K562 (cell line): ENCODE measurements at regions not wholly inside any gene's neighbourhood (a gene's known extent, or its start where the extent isn't known, plus 50 kb on each side); places are given as distances from the start of the nearest gene placed in this dataset.

Experiments
- ATAC-seq: fragments of 200-7000 bp; cut with Tn5 transposase; 3 replicates; pipeline ENCODE4 v1.9.1; 2020; ENCODE audit warnings: moderate library complexity
- BruUV-seq: library from RNA; stranded (reverse); fragments of 400-500 nt; replicated peaks from 2 replicates; lab custom pipeline; 2021; lab: Mats Ljungman, UMichigan
- CTCF ChIA-PET: fragments of 300-600 bp; formaldehyde crosslinking; extraction: SDS; loops from one replicate; lab custom pipeline; 2021; ENCODE audit warnings: low intra/inter-chr PET ratio; lab: Yijun Ruan, JAX
- POLR2A ChIA-PET: fragments of 300-600, 350-650 bp; sonication (Branson Sonifier 250); formaldehyde crosslinking; extraction: SDS; loops from one replicate; lab custom pipeline; 2021; ENCODE audit warnings: antibody characterized with exemption, inconsistent platforms; lab: Yijun Ruan, JAX
- DNase-seq, 4 experiments: peaks; one replicate each; pipeline versions ENCODE4 v3.0.0 to v3.0.0-alpha.2; 2011 to 2018; ENCODE audit warnings: low spot score in 3 of 4, mixed read lengths in 3 of 4; ENCODE audit errors: extremely low read depth in 1 of 4
- FAIRE-seq: peaks from 2 replicates; lab custom pipeline; 2011; peaks lifted over from hg19 to GRCh38; lab: Jason Lieb, UNC
- H2AFZ ChIP-seq: 2 replicates; pipeline ENCODE4 v1.6.0; 2011; ENCODE audit warnings: low read depth, low read length, control low read depth, inconsistent platforms
- H3K27ac ChIP-seq: fragments of 200-600 bp; 3 replicates; pipeline ENCODE4 v1.8.0; 2011; ENCODE audit warnings: low read depth, mild to moderate bottlenecking, control low read depth, inconsistent platforms, low read length, moderate library complexity, mixed read lengths; ENCODE audit errors: extremely low read depth
- H3K27me3 ChIP-seq, 2 experiments: fragments of 300-600 bp in 1 of 2; 2 replicates in 1 of 2; 3 replicates in 1 of 2; pipeline versions ENCODE4 v1.6.0 to v1.8.0; 2011; ENCODE audit warnings: inconsistent platforms in 2 of 2, low read length in 2 of 2, mild to moderate bottlenecking in 1 of 2, mixed read lengths in 1 of 2, moderate library complexity in 1 of 2; ENCODE audit not compliant: control insufficient read depth in 2 of 2, insufficient read depth in 2 of 2
- H3K36me3 ChIP-seq: fragments of 300-600 bp; 3 replicates; pipeline ENCODE4 v1.8.0; 2011; ENCODE audit warnings: mild to moderate bottlenecking, low read length, inconsistent platforms; ENCODE audit not compliant: control insufficient read depth, insufficient read depth
- H3K4me1 ChIP-seq, 2 experiments: fragments of 200-600 bp in 1 of 2; replicated peaks in 1 of 2; 2 replicates in 1 of 2; 3 replicates in 1 of 2; pipeline versions ENCODE4 v1.5.1 to v1.8.0; 2011; ENCODE audit warnings: inconsistent platforms in 2 of 2, low read length in 2 of 2, mild to moderate bottlenecking in 1 of 2, mixed read lengths in 1 of 2, moderate library complexity in 1 of 2; ENCODE audit not compliant: control insufficient read depth in 2 of 2, insufficient read depth in 2 of 2
- H3K4me2 ChIP-seq: 2 replicates; pipeline ENCODE4 v1.6.1; 2011; ENCODE audit warnings: low read length, control low read depth, inconsistent platforms, mixed read lengths; ENCODE audit not compliant: insufficient read depth
- H3K4me3 ChIP-seq: fragments of 200-600 bp; sonication (generic), shearing (Covaris generic); 2 replicates; pipeline ENCODE4 v1.5.1; 2016; ENCODE audit warnings: control low read depth, inconsistent platforms
- H3K79me2 ChIP-seq: fragments of 200-600 bp; 3 replicates; pipeline ENCODE4 v1.8.0; 2011; ENCODE audit warnings: low read length, inconsistent platforms; ENCODE audit not compliant: control insufficient read depth, insufficient read depth
- H3K9ac ChIP-seq, 2 experiments: 2 replicates each; pipeline versions ENCODE4 v1.6.0 to v1.6.1; 2011; ENCODE audit warnings: low read depth in 2 of 2, low read length in 2 of 2, control low read depth in 1 of 2, inconsistent platforms in 1 of 2, mild to moderate bottlenecking in 1 of 2, mixed read lengths in 1 of 2; ENCODE audit not compliant: insufficient read depth in 1 of 2
- H3K9me1 ChIP-seq: one replicate; pipeline ENCODE4 v1.6.0; 2011; ENCODE audit warnings: inconsistent platforms, mild to moderate bottlenecking, low read length, moderate library complexity; ENCODE audit not compliant: control insufficient read depth, insufficient read depth
- H3K9me3 ChIP-seq: replicated peaks from 2 replicates; pipeline ENCODE4 v1.5.1; 2011; ENCODE audit warnings: low read depth, low read length, inconsistent platforms; ENCODE audit not compliant: control insufficient read depth, insufficient read depth
- H4K20me1 ChIP-seq: replicated peaks from 2 replicates; pipeline ENCODE4 v1.6.1; 2011; ENCODE audit warnings: low read length, inconsistent platforms, mixed read lengths; ENCODE audit not compliant: control insufficient read depth, insufficient read depth
- AFF1 ChIP-seq, 2 experiments: fragments of 450-650 bp; IDR thresholded peaks; 2 replicates each; pipeline ENCODE4 v1.6.1; 2018; ENCODE audit warnings: mild to moderate bottlenecking in 2 of 2, low read depth in 1 of 2; ENCODE audit not compliant: partially characterized antibody in 2 of 2
- HOXB6 ChIP-seq: fragments of 250-450 bp; sonication (Bioruptor Pico); IDR thresholded peaks from 2 replicates; pipeline ENCODE4 v1.5.1; 2022; ENCODE audit warnings: mild to moderate bottlenecking, borderline replicate concordance
- MAZ ChIP-seq, 2 experiments: fragments of 450-650 bp in 1 of 2; sonication (generic) in 1 of 2; formaldehyde crosslinking; IDR thresholded peaks in 1 of 2; conservative IDR thresholded peaks in 1 of 2; 2 replicates each; pipeline versions ENCODE4 v1.4.0 to v1.5.0; 2020; ENCODE audit warnings: mild to moderate bottlenecking in 1 of 2, missing genetic modification reagents in 1 of 2
- MTA1 ChIP-seq: fragments of 450-650 bp; IDR thresholded peaks from 2 replicates; pipeline ENCODE4 v1.6.1; 2017; ENCODE audit warnings: borderline replicate concordance
- MTA2 ChIP-seq: fragments of 450-650 bp; IDR thresholded peaks from 2 replicates; pipeline ENCODE4 v1.6.1; 2016; ENCODE audit warnings: low read depth
- NFIC ChIP-seq: fragments of 450-650 bp; IDR thresholded peaks from 2 replicates; pipeline ENCODE4 v1.6.1; 2017; ENCODE audit warnings: mild to moderate bottlenecking, inconsistent platforms
- NFIX ChIP-seq: fragments of 250-450 bp; sonication (Bioruptor Pico); IDR thresholded peaks from 2 replicates; pipeline ENCODE4 v1.4.0; 2020; ENCODE audit warnings: low read depth, mild to moderate bottlenecking, moderate library complexity
- RFX1 ChIP-seq: fragments of 450-650 bp; IDR thresholded peaks from 2 replicates; pipeline ENCODE4 v1.6.1; 2016; ENCODE audit warnings: mild to moderate bottlenecking, moderate library complexity
- ZNF507 ChIP-seq: conservative IDR thresholded peaks from 2 replicates; pipeline ENCODE4 v1.6.1; 2017; ENCODE audit warnings: missing genetic modification characterization, missing compliant biosample characterization
- WGBS: fragments of 100-300 bp; shearing (Covaris generic); methylation state at CpG from one replicate; pipeline ENCODE4 v1.1.6; 2016; ENCODE audit warnings: low coverage, mixed read lengths; ENCODE audit not compliant: insufficient coverage; ENCODE audit errors: missing lambda C conversion rate; 5-methylcytosine and 5-hydroxymethylcytosine counted together
- in situ Hi-C: fragments of 300-500 bp; cut with MboI; formaldehyde crosslinking; loops from 4 replicates; pipeline ENCODE4 v1.15.0; 2018; ENCODE audit warnings: inconsistent platforms, mixed read lengths
- intact Hi-C: fragments of 100-400 bp; cut with micrococcal nuclease; formaldehyde crosslinking; loops from 2 replicates; pipeline ENCODE4 v1.14.2; 2022

GRCh38 chr16:48818257-48818656 is 208.3 kb upstream of the N4BP1 start (continued):
- no peak for TF ChIP-seq MTA2
- TF ChIP-seq HOXB6 (CRISPR knock-in tag), result no peak

- no peaks in the 10 kb centered on the region for H4K20me1 ChIP-seq
- H3K4me3 ChIP-seq, result no peak overlapping the region
- CTCF ChIA-PET, result no interaction called here
These were observed 207.1 kb upstream of the N4BP1 start for GRCh38 chr16:48817032-48817431.

More at GRCh38 chr16:48817032-48817431, 207.1 kb upstream of the N4BP1 start:
- Histone ChIP-seq H3K4me1 (no peaks in the 10 kb centered on the region), H3K4me2 (no peak overlapping the region), H2AFZ (no peak overlapping the region), H3K9me1 (no peaks in the 10 kb centered on the region), H3K79me2 (no peaks in the 10 kb centered on the region), H3K9ac (no peak overlapping the region), H3K27ac (no peak overlapping the region), H3K27me3 (no peaks in the 10 kb centered on the region), H3K9me3 (no peaks in the 10 kb centered on the region), H3K36me3 (no peaks in the 10 kb centered on the region)
- TF ChIP-seq ZNF507 (tag), result no peak
- TF ChIP-seq AFF1 (IDR thresholded peaks at IDR 0.05; ENCODE audit: low read depth in 1 of 2, partially characterized antibody in 2 of 2), result no peak
- TF ChIP-seq NFIX, result peak; percentile 81
- no peak for TF ChIP-seq MTA1
- no peak for TF ChIP-seq RFX1
- TF ChIP-seq MAZ (CRISPR knock-in tag; conservative IDR thresholded peaks at IDR 0.05 in 1 of 2, IDR thresholded peaks at IDR 0.05 in 1 of 2), result no peak
- peak; percentile 89 for TF ChIP-seq NFIC
- DNase-seq (no peak), ATAC-seq (no peak), FAIRE-seq (no peak)
- intact Hi-C loops, result no loop called here
- no TSS peak for BruUV-seq
- in situ Hi-C loops, result no loop called here
- POLR2A ChIA-PET, result no interaction called here
- 2% methylated on average over 7 of the region's 7 CpGs for WGBS
